ENCODE measurements at regions not wholly inside any gene's neighbourhood (a gene's known extent, or its start where the extent isn't known, plus 50 kb on each side); places are given as distances from the start of the nearest gene placed in this dataset.

DNA sequence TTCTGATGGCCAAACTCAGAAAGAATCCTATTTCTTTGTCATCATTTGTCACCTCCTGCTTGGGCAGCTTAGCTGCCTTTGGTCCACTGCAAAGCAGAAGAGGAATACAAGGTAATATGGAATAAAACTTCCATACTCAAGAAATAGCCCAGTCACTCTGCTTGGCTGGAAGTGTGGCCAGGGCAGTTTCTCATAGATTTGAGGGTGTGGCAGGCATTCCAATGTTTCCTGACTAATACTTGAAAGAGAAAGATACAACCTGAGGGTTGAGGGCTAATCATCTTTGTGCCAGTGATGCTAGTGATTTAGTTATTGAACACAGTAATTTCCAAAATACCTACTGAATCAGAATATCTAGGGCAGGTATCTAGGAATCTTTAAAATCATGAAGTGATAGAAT is 83.1 kb downstream of the FAM161A start:
- no peak for TF ChIP-seq TAF1 (IDR thresholded peaks at IDR 0.05; ENCODE audit: borderline replicate concordance, insufficient read depth, low read length)
- TF ChIP-seq SIN3A (IDR thresholded peaks at IDR 0.05; ENCODE audit: borderline replicate concordance, insufficient read depth, low read length): no peak

Measured in PFSK-1 (cell line).